Natural killer cell (primary cell): ENCODE measurements at regions not wholly inside any gene's neighbourhood (a gene's known extent, or its start where the extent isn't known, plus 50 kb on each side); places are given as distances from the start of the nearest gene placed in this dataset.

Experiments used
- ATAC-seq, 3 donors: fragments of 150-1000 bp in 2 of 3; fragments of 200-7000 bp in 1 of 3; cut with Tn5 transposase; 1 replicate in 1 of 3; 2 replicates in 2 of 3; pipeline ENCODE4 v1.10.0; 2021; ENCODE audit warnings: mild to moderate bottlenecking in 2 of 3, moderate library complexity in 2 of 3
- DNase-seq, 2 donors: peaks; one replicate each; pipeline versions ENCODE4 v3.0.0 to v3.0.0-alpha.2; 2013 to 2021; ENCODE audit warnings: mixed read lengths in 1 of 2
- H3K27ac ChIP-seq: one replicate; pipeline ENCODE4 v1.5.1; 2013; ENCODE audit warnings: mild to moderate bottlenecking, low read length
- H3K27me3 ChIP-seq: one replicate; pipeline ENCODE4 v1.6.1; 2013; ENCODE audit warnings: low read length; ENCODE audit not compliant: control insufficient read depth, insufficient read depth
- H3K36me3 ChIP-seq: one replicate; pipeline ENCODE4 v1.6.1; 2013; ENCODE audit warnings: low read length; ENCODE audit not compliant: control insufficient read depth, insufficient read depth
- H3K4me1 ChIP-seq: one replicate; pipeline ENCODE4 v1.6.1; 2013; ENCODE audit warnings: low read length; ENCODE audit not compliant: control insufficient read depth, insufficient read depth
- H3K4me3 ChIP-seq: one replicate; pipeline ENCODE4 v1.5.1; 2013; ENCODE audit warnings: low read length
- H3K9me3 ChIP-seq: one replicate; pipeline ENCODE4 v1.6.1; 2013; ENCODE audit warnings: low read length; ENCODE audit not compliant: control insufficient read depth, insufficient read depth
- H3K27ac Mint-ChIP-seq, 2 donors: one replicate each; pipeline ENCODE4 v1.8.0; 2022; ENCODE audit warnings: mild to moderate bottlenecking in 2 of 2, mixed read lengths in 2 of 2, moderate library complexity in 1 of 2
- H3K27me3 Mint-ChIP-seq, 2 donors: one replicate each; pipeline ENCODE4 v1.8.0; 2022; ENCODE audit warnings: low read depth in 2 of 2, mixed read lengths in 2 of 2
- H3K36me3 Mint-ChIP-seq: one replicate; pipeline ENCODE4 v1.8.0; 2022; ENCODE audit warnings: mixed read lengths
- H3K4me1 Mint-ChIP-seq, 2 donors: one replicate each; pipeline ENCODE4 v1.8.0; 2022; ENCODE audit warnings: mixed read lengths in 2 of 2
- H3K4me3 Mint-ChIP-seq: one replicate; pipeline ENCODE4 v1.8.0; 2022; ENCODE audit warnings: mild to moderate bottlenecking, moderate library complexity, mixed read lengths
- H3K9me3 Mint-ChIP-seq, 2 donors: one replicate each; pipeline ENCODE4 v1.8.0; 2022; ENCODE audit warnings: mixed read lengths in 2 of 2
- whole genome bisulfite sequencing: methylation state at CpG from one replicate; pipeline ENCODE4 v1.1.7; 2013; ENCODE audit warnings: missing lambda C conversion rate; ENCODE audit not compliant: insufficient coverage; 5-methylcytosine and 5-hydroxymethylcytosine counted together
- intact Hi-C: fragments of 100-400 bp; cut with micrococcal nuclease; formaldehyde crosslinking; loops from one replicate; pipeline ENCODE4 v1.14.2; 2022
- TF ChIP-seq, protein P1 (sequence below): fragments of 200-600 bp; IDR thresholded peaks from one replicate; pipeline ENCODE4 v1.8.0; 2022; ENCODE audit warnings: antibody characterized with exemption

DNA sequence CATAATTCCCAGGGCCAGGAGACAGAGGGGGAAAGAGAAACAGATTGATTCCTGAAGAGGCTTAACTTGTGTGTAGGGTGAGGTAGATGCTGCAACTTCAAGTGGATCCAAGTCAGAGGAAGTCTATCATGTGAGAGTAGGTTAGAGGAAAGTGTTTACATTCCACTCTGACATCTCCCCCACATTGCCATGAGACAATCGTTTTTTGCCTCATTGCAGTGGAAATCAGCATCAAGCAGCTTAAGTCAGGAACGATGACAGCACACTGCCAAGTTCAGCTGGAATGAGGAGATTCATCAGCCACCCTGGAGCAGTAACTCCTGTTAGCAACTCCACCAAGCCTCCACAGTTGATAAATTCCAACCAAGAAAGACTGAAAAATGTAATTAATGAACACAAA is 689.7 kb upstream of the MEF2C start:
- H3K4me3 ChIP-seq, result no peak overlapping the region
- H3K9me3 Mint-ChIP-seq, result no peaks in the 10 kb centered on the region
- no peak overlapping the region for H3K27ac Mint-ChIP-seq
- no peaks in the 10 kb centered on the region for H3K27me3 ChIP-seq
- H3K27me3 Mint-ChIP-seq, result no peaks in the 10 kb centered on the region
- ATAC-seq (no peak), DNase-seq (no peak)
- H3K4me1 Mint-ChIP-seq, result no peaks in the 10 kb centered on the region
- H3K36me3 ChIP-seq, result no peaks in the 10 kb centered on the region
- no peak overlapping the region for H3K4me3 Mint-ChIP-seq
- TF ChIP-seq, protein P1, sequence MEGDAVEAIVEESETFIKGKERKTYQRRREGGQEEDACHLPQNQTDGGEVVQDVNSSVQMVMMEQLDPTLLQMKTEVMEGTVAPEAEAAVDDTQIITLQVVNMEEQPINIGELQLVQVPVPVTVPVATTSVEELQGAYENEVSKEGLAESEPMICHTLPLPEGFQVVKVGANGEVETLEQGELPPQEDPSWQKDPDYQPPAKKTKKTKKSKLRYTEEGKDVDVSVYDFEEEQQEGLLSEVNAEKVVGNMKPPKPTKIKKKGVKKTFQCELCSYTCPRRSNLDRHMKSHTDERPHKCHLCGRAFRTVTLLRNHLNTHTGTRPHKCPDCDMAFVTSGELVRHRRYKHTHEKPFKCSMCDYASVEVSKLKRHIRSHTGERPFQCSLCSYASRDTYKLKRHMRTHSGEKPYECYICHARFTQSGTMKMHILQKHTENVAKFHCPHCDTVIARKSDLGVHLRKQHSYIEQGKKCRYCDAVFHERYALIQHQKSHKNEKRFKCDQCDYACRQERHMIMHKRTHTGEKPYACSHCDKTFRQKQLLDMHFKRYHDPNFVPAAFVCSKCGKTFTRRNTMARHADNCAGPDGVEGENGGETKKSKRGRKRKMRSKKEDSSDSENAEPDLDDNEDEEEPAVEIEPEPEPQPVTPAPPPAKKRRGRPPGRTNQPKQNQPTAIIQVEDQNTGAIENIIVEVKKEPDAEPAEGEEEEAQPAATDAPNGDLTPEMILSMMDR, result no peak
- no peaks in the 10 kb centered on the region for H3K9me3 ChIP-seq
- no peaks in the 10 kb centered on the region for H3K4me1 ChIP-seq
- 85% methylated on average over 2 of the region's 2 CpGs for WGBS
- H3K27ac ChIP-seq, result no peak overlapping the region
- intact Hi-C loops, result no loop called here
- no peaks in the 10 kb centered on the region for H3K36me3 Mint-ChIP-seq

- Mint-ChIP-seq H3K27me3 (no peaks in the 10 kb centered on the region), H3K36me3 (no peaks in the 10 kb centered on the region), H3K4me3 (no peak overlapping the region), H3K9me3 (no peaks in the 10 kb centered on the region), H3K4me1 (no peaks in the 10 kb centered on the region), H3K27ac (no peak overlapping the region)
- WGBS, result no CpG with 5 or more reads among the region's 2 CpGs
- TF ChIP-seq, protein P1, result no peak
- intact Hi-C loops, result no loop called here
- Histone ChIP-seq H3K36me3 (no peaks in the 10 kb centered on the region), H3K4me3 (no peak overlapping the region), H3K27me3 (no peaks in the 10 kb centered on the region), H3K4me1 (no peaks in the 10 kb centered on the region), H3K27ac (no peak overlapping the region), H3K9me3 (no peaks in the 10 kb centered on the region)
- ATAC-seq (no peak), DNase-seq (no peak)
These were observed 687.6 kb upstream of the MEF2C start for GRCh38 chr5:89570557-89570956.

- intact Hi-C loops, result no loop called here
- Histone ChIP-seq H3K36me3 (no peaks in the 10 kb centered on the region), H3K4me1 (no peaks in the 10 kb centered on the region), H3K4me3 (no peak overlapping the region), H3K27ac (no peak overlapping the region), H3K9me3 (no peaks in the 10 kb centered on the region), H3K27me3 (no peaks in the 10 kb centered on the region)
- no peak for ATAC-seq
- no peak overlapping the region for H3K4me3 Mint-ChIP-seq
- no peak overlapping the region for H3K27ac Mint-ChIP-seq
- no peak for DNase-seq
- no peaks in the 10 kb centered on the region for H3K9me3 Mint-ChIP-seq
- WGBS, result 86% methylated on average over 1 of the region's 1 CpG
- no peaks in the 10 kb centered on the region for H3K4me1 Mint-ChIP-seq
- no peaks in the 10 kb centered on the region for H3K36me3 Mint-ChIP-seq
- no peaks in the 10 kb centered on the region for H3K27me3 Mint-ChIP-seq
- TF ChIP-seq, protein P1, result no peak
These were observed 683.4 kb upstream of the MEF2C start for GRCh38 chr5:89566340-89566739.

GRCh38 chr5:89560696-89561095 is 677.7 kb upstream of the MEF2C start:
- Mint-ChIP-seq H3K27ac (no peak overlapping the region), H3K9me3 (no peaks in the 10 kb centered on the region), H3K4me3 (no peak overlapping the region), H3K36me3 (no peaks in the 10 kb centered on the region), H3K4me1 (no peaks in the 10 kb centered on the region), H3K27me3 (no peaks in the 10 kb centered on the region)
- Histone ChIP-seq H3K36me3 (no peaks in the 10 kb centered on the region), H3K4me3 (no peak overlapping the region), H3K27me3 (no peaks in the 10 kb centered on the region), H3K27ac (no peak overlapping the region), H3K9me3 (no peaks in the 10 kb centered on the region), H3K4me1 (no peaks in the 10 kb centered on the region)
- DNase-seq, result no peak
- 72% methylated on average over 4 of the region's 4 CpGs for WGBS
- TF ChIP-seq, protein P1, result no peak
- intact Hi-C loops, result no loop called here
- ATAC-seq, result no peak
